Thyroid gland (tissue), 4 donors: ENCODE measurements at regions not wholly inside any gene's neighbourhood (a gene's known extent, or its start where the extent isn't known, plus 50 kb on each side); places are given as distances from the start of the nearest gene placed in this dataset.

Experiments used
- DNase-seq, 2 donors: peaks; one replicate each; pipeline ENCODE4 v3.0.0-alpha.2; 2019
- H3K27ac ChIP-seq, 3 donors: fragments of 200-600 bp; sonication (generic); 1 replicate in 2 of 3; 2 replicates in 1 of 3; pipeline ENCODE4 v1.5.1; 2016 to 2019; ENCODE audit warnings: mild to moderate bottlenecking in 1 of 3, moderate library complexity in 1 of 3
- H3K27me3 ChIP-seq: fragments of 200-600 bp; sonication (generic); one replicate; pipeline ENCODE4 v1.5.1; 2019
- H3K36me3 ChIP-seq, 2 donors: fragments of 200-600 bp; sonication (generic); one replicate each; pipeline ENCODE4 v1.5.1; 2016 to 2019
- H3K4me1 ChIP-seq, 2 donors: fragments of 200-600 bp; sonication (generic); one replicate each; pipeline ENCODE4 v1.5.1; 2017 to 2019
- H3K4me3 ChIP-seq, 3 donors: fragments of 200-600 bp; sonication (generic); replicated peaks in 1 of 3; 1 replicate in 2 of 3; 2 replicates in 1 of 3; pipeline ENCODE4 v1.5.1; 2016; ENCODE audit warnings: mild to moderate bottlenecking in 1 of 3
- H3K9me3 ChIP-seq: fragments of 200-600 bp; sonication (generic); one replicate; pipeline ENCODE4 v1.5.1; 2017
- POLR2A ChIP-seq, 2 donors: fragments of 450-650 bp; IDR thresholded peaks; one replicate each; pipeline ENCODE4 v1.6.1; 2017; ENCODE audit warnings: antibody characterized with exemption in 2 of 2, mild to moderate bottlenecking in 2 of 2, moderate library complexity in 1 of 2
- WGBS, 2 donors: methylation state at CpG; one replicate each; pipeline ENCODE4 v1.1.5; 2017; 5-methylcytosine and 5-hydroxymethylcytosine counted together
- intact Hi-C: fragments of 100-400 bp; cut with DNase I; formaldehyde crosslinking; loops from one replicate; pipeline ENCODE4 v1.15.1; 2023
- TF ChIP-seq, protein P1 (sequence below), 6 experiments: fragments of 200-600 bp in 3 of 6; fragments of 450-650 bp in 3 of 6; sonication (generic) in 3 of 6; IDR thresholded peaks; one replicate each; pipeline ENCODE4 v1.5.1; 2016 to 2019; ENCODE audit warnings: antibody characterized with exemption in 6 of 6, mild to moderate bottlenecking in 2 of 6, inconsistent platforms in 1 of 6, moderate library complexity in 1 of 6

DNA sequence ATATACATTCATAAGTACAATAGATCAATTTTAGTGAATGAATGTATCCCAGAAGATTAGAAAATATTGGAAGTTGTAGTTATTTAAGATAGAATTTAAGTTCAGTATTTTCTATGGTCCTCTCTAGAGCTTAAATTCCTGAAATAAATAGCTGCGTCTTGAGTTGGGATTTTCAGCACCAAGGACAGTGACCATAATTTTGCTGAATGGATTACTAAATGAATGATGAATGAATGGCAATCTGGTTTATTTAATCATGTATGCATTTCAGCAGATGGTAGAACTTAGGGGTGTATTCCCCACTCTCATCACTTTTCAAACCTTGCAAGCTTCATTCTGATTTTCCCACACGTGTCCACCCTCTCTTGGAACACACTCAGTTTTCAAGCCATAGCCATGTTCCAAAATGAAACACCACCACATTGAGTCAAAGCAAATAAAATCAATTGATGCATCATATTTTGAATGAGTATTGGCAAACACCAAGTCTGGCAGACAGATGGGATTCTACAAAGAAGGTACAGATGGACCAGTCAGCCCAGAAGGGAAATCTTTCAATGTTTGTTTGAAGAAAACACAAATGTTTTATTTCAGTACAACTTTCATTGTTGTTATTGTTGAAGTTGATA is 362.2 kb upstream of the NXPH2 start:
- Histone ChIP-seq H3K27ac (no peak overlapping the region), H3K4me1 (no peaks in the 10 kb centered on the region), H3K27me3 (no peaks in the 10 kb centered on the region), H3K4me3 (no peak overlapping the region), H3K36me3 (no peaks in the 10 kb centered on the region), H3K9me3 (no peaks in the 10 kb centered on the region)
- WGBS, 2 donors: 37 to 38% methylated on average over 2 of the region's 2 CpGs
- TF ChIP-seq POLR2A (IDR thresholded peaks at IDR 0.05): no peak
- TF ChIP-seq, protein P1, sequence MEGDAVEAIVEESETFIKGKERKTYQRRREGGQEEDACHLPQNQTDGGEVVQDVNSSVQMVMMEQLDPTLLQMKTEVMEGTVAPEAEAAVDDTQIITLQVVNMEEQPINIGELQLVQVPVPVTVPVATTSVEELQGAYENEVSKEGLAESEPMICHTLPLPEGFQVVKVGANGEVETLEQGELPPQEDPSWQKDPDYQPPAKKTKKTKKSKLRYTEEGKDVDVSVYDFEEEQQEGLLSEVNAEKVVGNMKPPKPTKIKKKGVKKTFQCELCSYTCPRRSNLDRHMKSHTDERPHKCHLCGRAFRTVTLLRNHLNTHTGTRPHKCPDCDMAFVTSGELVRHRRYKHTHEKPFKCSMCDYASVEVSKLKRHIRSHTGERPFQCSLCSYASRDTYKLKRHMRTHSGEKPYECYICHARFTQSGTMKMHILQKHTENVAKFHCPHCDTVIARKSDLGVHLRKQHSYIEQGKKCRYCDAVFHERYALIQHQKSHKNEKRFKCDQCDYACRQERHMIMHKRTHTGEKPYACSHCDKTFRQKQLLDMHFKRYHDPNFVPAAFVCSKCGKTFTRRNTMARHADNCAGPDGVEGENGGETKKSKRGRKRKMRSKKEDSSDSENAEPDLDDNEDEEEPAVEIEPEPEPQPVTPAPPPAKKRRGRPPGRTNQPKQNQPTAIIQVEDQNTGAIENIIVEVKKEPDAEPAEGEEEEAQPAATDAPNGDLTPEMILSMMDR (IDR thresholded peaks at IDR 0.05): no peak
- no peak for DNase-seq
- intact Hi-C loops: no loop called here

DNA sequence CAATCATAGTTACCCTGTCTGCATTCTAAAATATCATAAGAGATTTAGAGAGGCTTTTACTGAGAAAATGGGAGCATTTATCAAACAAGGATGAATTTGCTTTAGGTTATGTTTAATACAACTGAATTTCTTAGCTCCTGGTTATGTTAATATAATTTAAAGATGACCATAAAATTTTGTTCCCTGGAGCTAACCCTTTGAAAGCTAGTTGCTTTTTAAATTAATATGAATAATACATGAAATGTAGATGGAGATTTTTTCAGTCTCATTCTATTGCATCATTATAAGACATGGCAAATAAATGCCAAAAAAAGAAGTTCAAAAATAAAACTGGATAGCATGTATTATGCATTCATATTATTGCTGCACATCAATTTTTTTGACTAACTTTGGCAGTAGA is 344.1 kb upstream of the NXPH2 start:
- peaks cover 6% of the 10 kb centered on the region for H3K9me3 ChIP-seq
- no peak overlapping the region for H3K4me3 ChIP-seq
- no peaks in the 10 kb centered on the region for H3K36me3 ChIP-seq
- H3K27ac ChIP-seq: no peak overlapping the region
- H3K4me1 ChIP-seq: no peaks in the 10 kb centered on the region
- intact Hi-C loops: no loop called here
- no peaks in the 10 kb centered on the region for H3K27me3 ChIP-seq
- no peak for DNase-seq
- TF ChIP-seq, protein P1 (IDR thresholded peaks at IDR 0.05): no peak
- no peak for TF ChIP-seq POLR2A (IDR thresholded peaks at IDR 0.05)

DNA sequence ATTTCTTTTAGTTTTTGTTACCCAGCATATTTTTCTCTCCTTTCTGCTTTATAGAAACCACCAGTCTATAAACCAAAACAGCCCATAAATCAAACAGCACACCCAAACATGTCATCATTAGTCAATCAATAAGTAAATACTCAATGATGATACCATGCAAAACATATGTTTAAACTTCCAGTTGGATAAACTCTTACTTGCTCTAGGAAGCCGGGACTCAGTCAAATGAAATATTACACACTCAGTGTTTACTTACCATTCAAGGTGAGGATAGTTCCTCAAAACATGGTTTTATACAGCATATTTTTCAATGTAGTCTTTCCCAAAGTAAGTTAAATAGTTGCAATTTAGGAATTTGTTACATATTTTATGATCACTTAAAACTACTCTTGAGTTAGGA is 343.6 kb upstream of the NXPH2 start:
- Histone ChIP-seq H3K4me1 (no peaks in the 10 kb centered on the region), H3K27ac (no peak overlapping the region), H3K27me3 (no peaks in the 10 kb centered on the region), H3K36me3 (no peaks in the 10 kb centered on the region), H3K4me3 (no peak overlapping the region), H3K9me3 (peaks cover 6% of the 10 kb centered on the region)
- WGBS, 2 donors: 86 to 92% methylated on average over 1 of the region's 1 CpG
- intact Hi-C loops: no loop called here
- DNase-seq: no peak
- TF ChIP-seq POLR2A (IDR thresholded peaks at IDR 0.05): no peak
- TF ChIP-seq, protein P1 (IDR thresholded peaks at IDR 0.05): no peak

DNA sequence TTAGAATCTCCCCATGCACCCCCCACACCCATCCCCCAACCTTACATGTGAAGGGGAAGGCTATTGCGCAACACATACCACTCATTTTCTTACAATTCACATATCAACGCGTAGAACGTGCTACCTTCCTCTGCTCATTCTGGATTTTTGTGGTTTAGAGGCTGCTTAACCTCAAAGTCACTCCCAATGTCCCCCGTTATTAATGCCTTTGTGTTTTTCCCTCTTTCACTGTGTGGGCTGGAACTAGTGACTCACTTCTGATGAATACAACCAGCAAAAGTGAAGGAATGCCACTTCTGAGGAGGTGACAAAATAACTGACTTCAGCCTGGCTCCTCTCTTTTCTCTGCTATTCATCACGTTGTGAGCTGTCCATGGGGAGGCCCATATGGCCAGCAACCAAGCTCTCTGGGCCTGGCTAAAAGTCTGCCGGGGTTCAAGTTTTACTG is 342.5 kb upstream of the NXPH2 start:
- DNase-seq: no peak
- TF ChIP-seq, protein P1 (IDR thresholded peaks at IDR 0.05): no peak
- no peak for TF ChIP-seq POLR2A (IDR thresholded peaks at IDR 0.05)
- no peaks in the 10 kb centered on the region for H3K27me3 ChIP-seq
- H3K27ac ChIP-seq: no peak overlapping the region
- intact Hi-C loops: no loop called here
- WGBS, 2 donors: 71 to 72% methylated on average over 7 of the region's 7 CpGs
- no peaks in the 10 kb centered on the region for H3K36me3 ChIP-seq
- H3K4me3 ChIP-seq: no peak overlapping the region
- H3K4me1 ChIP-seq: no peaks in the 10 kb centered on the region
- H3K9me3 ChIP-seq: peaks cover 6% of the 10 kb centered on the region

DNA sequence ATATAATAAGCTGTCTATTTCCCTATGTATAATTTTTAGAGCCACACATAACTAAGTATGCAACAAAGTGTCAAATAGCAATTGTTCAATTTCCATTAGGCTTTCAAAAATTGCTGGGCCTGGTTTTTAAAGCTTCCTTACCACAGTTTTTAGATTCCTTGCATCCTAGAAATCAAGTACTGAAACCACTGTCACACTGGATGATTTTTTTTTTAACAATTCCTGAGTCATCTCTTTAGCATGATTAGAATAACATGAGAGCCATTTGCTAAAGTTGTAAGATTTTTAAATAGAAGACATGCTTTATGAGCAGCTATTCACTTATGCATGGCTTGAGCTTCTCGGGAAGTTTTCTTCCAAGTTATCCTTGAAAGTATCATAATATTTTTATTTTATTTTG is 319.5 kb upstream of the NXPH2 start:
- DNase-seq: no peak
- Histone ChIP-seq H3K27ac (no peak overlapping the region), H3K4me1 (no peaks in the 10 kb centered on the region), H3K36me3 (no peaks in the 10 kb centered on the region), H3K4me3 (no peak overlapping the region), H3K27me3 (no peaks in the 10 kb centered on the region), H3K9me3 (no peaks in the 10 kb centered on the region)
- WGBS, 2 donors: 47 to 86% methylated on average over 1 of the region's 1 CpG
- intact Hi-C loops: no loop called here
- TF ChIP-seq POLR2A (IDR thresholded peaks at IDR 0.05): no peak
- TF ChIP-seq, protein P1 (IDR thresholded peaks at IDR 0.05): no peak
